ENCODE measurements at regions not wholly inside any gene's neighbourhood (a gene's known extent, or its start where the extent isn't known, plus 50 kb on each side); places are given as distances from the start of the nearest gene placed in this dataset.
A peak's percentile ranks its signal among the peaks of the same experiment; 100 is the strongest.

DNA sequence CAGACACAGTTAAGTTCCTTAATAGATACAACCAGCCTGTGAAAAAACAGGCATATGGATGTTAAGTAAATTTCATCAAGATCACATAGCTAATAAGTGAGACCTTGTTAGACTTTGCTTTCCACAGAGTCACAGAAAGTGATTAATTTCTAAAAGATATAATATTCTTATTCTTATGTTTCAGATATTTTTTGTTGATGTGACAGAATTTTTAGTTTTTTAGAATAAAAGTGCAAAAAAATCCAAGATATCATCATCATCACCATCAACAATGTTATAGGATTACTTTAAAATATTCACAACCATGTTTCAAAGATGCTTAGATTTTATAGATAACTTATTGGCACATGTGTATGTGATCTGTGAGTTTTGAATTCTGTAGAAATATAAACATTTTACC is 132.3 kb upstream of the ITGA4 start:
- in situ Hi-C loops (cut with HindIII; ENCODE audit: extremely low pct_ligation_motif_present, low pct_unique_long_range_greater_than_20kb) (no loop called here), intact Hi-C loops (cut with micrococcal nuclease; ENCODE audit: unreplicated experiment) (no loop called here)
- Histone ChIP-seq H3K79me2 (ENCODE audit: insufficient read depth, low read length) (no peaks in the 10 kb centered on the region), H3K4me3 (replicated peaks in 1 of 3; ENCODE audit: insufficient read depth in 1 of 3, low read depth in 2 of 3, low read length in 3 of 3) (no peak overlapping the region), H3K27ac (ENCODE audit: extremely low read length, insufficient read depth, low read length) (no peak overlapping the region), H4K20me1 (ENCODE audit: insufficient read depth, low read length) (no peaks in the 10 kb centered on the region), H3K36me3 (replicated peaks in 1 of 2; ENCODE audit: control insufficient read depth in 1 of 2, insufficient read depth in 2 of 2, low read length in 2 of 2) (no peaks in the 10 kb centered on the region), H3K9me3 (ENCODE audit: low read length) (no peaks in the 10 kb centered on the region), H3K27me3 (ENCODE audit: control insufficient read depth in 1 of 2, insufficient read depth in 2 of 2, low read length in 2 of 2) (no peaks in the 10 kb centered on the region), H3K4me2 (ENCODE audit: low read depth, low read length) (no peak overlapping the region), H2AFZ (ENCODE audit: low read length) (no peak overlapping the region), H3K9ac (ENCODE audit: insufficient read depth, low read depth, low read length) (no peak overlapping the region), H3K4me1 (ENCODE audit: insufficient read depth, low read length) (no peaks in the 10 kb centered on the region)
- DNase-seq (ENCODE audit: low spot score) (no peak), FAIRE-seq (no peak), ATAC-seq (no peak)
- BruUV-seq (replicated peaks) = no TSS peak
- ChIA-PET POLR2A (no interaction called here), CTCF (ENCODE audit: low intra/inter-chr PET ratio, low total read pairs) (no interaction called here)
- TF ChIP-seq MAFK (conservative IDR thresholded peaks at IDR 0.05 in 1 of 2, IDR thresholded peaks at IDR 0.05 in 1 of 2; ENCODE audit: low read length in 2 of 2) = peak in 1 of 2 experiments; percentile 64; a peak in 2 of 4 replicates
- TF ChIP-seq MAFF (IDR thresholded peaks at IDR 0.05; ENCODE audit: low read depth, low read length) = peak; percentile 52; the same call in 1 of the 2 replicates
- TF ChIP-seq ZNF720 (CRISPR knock-in tag; IDR thresholded peaks at IDR 0.05) = no peak
- TF ChIP-seq THAP11 (CRISPR knock-in tag; IDR thresholded peaks at IDR 0.05) = no peak
- no peak for TF ChIP-seq SNAPC4 (CRISPR knock-in tag; IDR thresholded peaks at IDR 0.05)
- TF ChIP-seq THAP9 (CRISPR knock-in tag; IDR thresholded peaks at IDR 0.05; ENCODE audit: borderline replicate concordance) = no peak

All from HepG2 (cell line).